ENCODE measurements at regions not wholly inside any gene's neighbourhood (a gene's known extent, or its start where the extent isn't known, plus 50 kb on each side); places are given as distances from the start of the nearest gene placed in this dataset.

GRCh38 chr9:12462861-12463260, 230.3 kb upstream of the TYRP1 start:
- intact Hi-C loops (cut with DNase I): no loop called here
- no peaks in the 10 kb centered on the region for H3K36me3 ChIP-seq (replicated peaks in 1 of 2)
- TF ChIP-seq, protein P1, sequence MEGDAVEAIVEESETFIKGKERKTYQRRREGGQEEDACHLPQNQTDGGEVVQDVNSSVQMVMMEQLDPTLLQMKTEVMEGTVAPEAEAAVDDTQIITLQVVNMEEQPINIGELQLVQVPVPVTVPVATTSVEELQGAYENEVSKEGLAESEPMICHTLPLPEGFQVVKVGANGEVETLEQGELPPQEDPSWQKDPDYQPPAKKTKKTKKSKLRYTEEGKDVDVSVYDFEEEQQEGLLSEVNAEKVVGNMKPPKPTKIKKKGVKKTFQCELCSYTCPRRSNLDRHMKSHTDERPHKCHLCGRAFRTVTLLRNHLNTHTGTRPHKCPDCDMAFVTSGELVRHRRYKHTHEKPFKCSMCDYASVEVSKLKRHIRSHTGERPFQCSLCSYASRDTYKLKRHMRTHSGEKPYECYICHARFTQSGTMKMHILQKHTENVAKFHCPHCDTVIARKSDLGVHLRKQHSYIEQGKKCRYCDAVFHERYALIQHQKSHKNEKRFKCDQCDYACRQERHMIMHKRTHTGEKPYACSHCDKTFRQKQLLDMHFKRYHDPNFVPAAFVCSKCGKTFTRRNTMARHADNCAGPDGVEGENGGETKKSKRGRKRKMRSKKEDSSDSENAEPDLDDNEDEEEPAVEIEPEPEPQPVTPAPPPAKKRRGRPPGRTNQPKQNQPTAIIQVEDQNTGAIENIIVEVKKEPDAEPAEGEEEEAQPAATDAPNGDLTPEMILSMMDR (IDR thresholded peaks at IDR 0.05): no peak
- no peak for TF ChIP-seq POLR2A (IDR thresholded peaks at IDR 0.05)
- H3K27me3 ChIP-seq: no peaks in the 10 kb centered on the region
- H3K4me3 ChIP-seq: no peak overlapping the region
- no peak overlapping the region for H3K27ac ChIP-seq
- DNase-seq: no peak
- H3K9me3 ChIP-seq (replicated peaks in 1 of 3): no peaks in the 10 kb centered on the region
- no peaks in the 10 kb centered on the region for H3K4me1 ChIP-seq (replicated peaks in 1 of 2)

DNA sequence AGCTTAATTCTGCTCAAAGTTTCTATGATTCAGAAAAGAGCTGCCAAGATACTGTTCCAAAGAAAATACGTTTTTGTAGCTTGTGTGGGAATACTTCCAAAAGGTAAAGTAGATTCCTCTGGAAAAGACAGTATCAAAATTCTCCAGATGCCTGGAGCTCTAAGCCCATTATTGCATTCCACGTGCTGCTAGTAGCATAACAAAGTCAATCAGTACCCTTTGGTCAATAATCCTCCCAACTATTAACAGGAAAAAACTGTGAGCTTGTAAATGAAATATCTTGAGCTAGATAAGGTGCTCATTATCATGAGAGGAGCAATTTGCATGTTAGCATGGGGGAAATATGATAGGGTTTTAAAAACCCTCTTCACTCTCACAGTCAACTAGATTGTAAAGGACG, 229.5 kb upstream of the TYRP1 start:
- H3K27ac ChIP-seq: no peak overlapping the region
- 31 to 56% (median 43%) methylated on average over 3 of the region's 3 CpGs for WGBS, 4 donors
- no peaks in the 10 kb centered on the region for H3K4me1 ChIP-seq (replicated peaks in 1 of 2)
- intact Hi-C loops (cut with DNase I): no loop called here
- no peak for DNase-seq
- H3K27me3 ChIP-seq: no peaks in the 10 kb centered on the region
- no peaks in the 10 kb centered on the region for H3K36me3 ChIP-seq (replicated peaks in 1 of 2)
- no peaks in the 10 kb centered on the region for H3K9me3 ChIP-seq (replicated peaks in 1 of 3)
- no peak for TF ChIP-seq POLR2A (IDR thresholded peaks at IDR 0.05)
- TF ChIP-seq, protein P1 (IDR thresholded peaks at IDR 0.05): no peak
- H3K4me3 ChIP-seq: no peak overlapping the region

- 66 to 74% (median 68%) methylated on average over 3 of the region's 3 CpGs for WGBS, 4 donors
- no peaks in the 10 kb centered on the region for H3K36me3 ChIP-seq (replicated peaks in 1 of 2)
- H3K9me3 ChIP-seq (replicated peaks in 1 of 3): no peaks in the 10 kb centered on the region
- TF ChIP-seq, protein P1 (IDR thresholded peaks at IDR 0.05): no peak
- H3K27me3 ChIP-seq: no peaks in the 10 kb centered on the region
- no peak overlapping the region for H3K27ac ChIP-seq
- no peak overlapping the region for H3K4me3 ChIP-seq
- H3K4me1 ChIP-seq (replicated peaks in 1 of 2): no peaks in the 10 kb centered on the region
- DNase-seq: no peak
- intact Hi-C loops (cut with DNase I): no loop called here
Measured at GRCh38 chr9:12464400-12464799, 228.8 kb upstream of the TYRP1 start.

GRCh38 chr9:12464910-12465512, 228.2 kb upstream of the TYRP1 start:
- WGBS, 4 donors: 0 to 3% (median 2%) methylated on average over 2 of the region's 2 CpGs
- Histone ChIP-seq H3K9me3 (replicated peaks in 1 of 3) (no peaks in the 10 kb centered on the region), H3K4me3 (no peak overlapping the region), H3K27ac (no peak overlapping the region), H3K4me1 (replicated peaks in 1 of 2) (no peaks in the 10 kb centered on the region), H3K36me3 (replicated peaks in 1 of 2) (no peaks in the 10 kb centered on the region), H3K27me3 (no peaks in the 10 kb centered on the region)
- TF ChIP-seq POLR2A (IDR thresholded peaks at IDR 0.05): no peak
- TF ChIP-seq, protein P1 (IDR thresholded peaks at IDR 0.05): peak; percentile 23 to 60 (median 34)
- DNase-seq: peak in 1 of 7 donors; percentile 4
- intact Hi-C loops (cut with DNase I): no loop called here
